ENCODE measurements at regions not wholly inside any gene's neighbourhood (a gene's known extent, or its start where the extent isn't known, plus 50 kb on each side); places are given as distances from the start of the nearest gene placed in this dataset.

- WGBS, 3 donors = 72 to 84% (median 80%) methylated on average over 1 of the region's 1 CpG
- Histone ChIP-seq H3K27me3 (no peaks in the 10 kb centered on the region), H3K4me1 (ENCODE audit: insufficient read depth) (no peaks in the 10 kb centered on the region)
Measured at GRCh38 chr11:111035746-111036145, 209.8 kb upstream of the POU2AF2 start.

GRCh38 chr11:111026241-111026640 is 219.3 kb upstream of the POU2AF2 start:
- Histone ChIP-seq H3K36me3 (no peaks in the 10 kb centered on the region), H3K9me3 (no peaks in the 10 kb centered on the region), H3K27me3 (no peaks in the 10 kb centered on the region), H3K27ac (no peak overlapping the region), H3K4me1 (ENCODE audit: insufficient read depth) (no peaks in the 10 kb centered on the region), H3K4me3 (no peak overlapping the region)
- intact Hi-C loops (cut with DNase I) = no loop called here
- TF ChIP-seq EP300 (IDR thresholded peaks at IDR 0.05) = no peak
- TF ChIP-seq POLR2A (IDR thresholded peaks at IDR 0.05) = no peak
- TF ChIP-seq, protein P1, sequence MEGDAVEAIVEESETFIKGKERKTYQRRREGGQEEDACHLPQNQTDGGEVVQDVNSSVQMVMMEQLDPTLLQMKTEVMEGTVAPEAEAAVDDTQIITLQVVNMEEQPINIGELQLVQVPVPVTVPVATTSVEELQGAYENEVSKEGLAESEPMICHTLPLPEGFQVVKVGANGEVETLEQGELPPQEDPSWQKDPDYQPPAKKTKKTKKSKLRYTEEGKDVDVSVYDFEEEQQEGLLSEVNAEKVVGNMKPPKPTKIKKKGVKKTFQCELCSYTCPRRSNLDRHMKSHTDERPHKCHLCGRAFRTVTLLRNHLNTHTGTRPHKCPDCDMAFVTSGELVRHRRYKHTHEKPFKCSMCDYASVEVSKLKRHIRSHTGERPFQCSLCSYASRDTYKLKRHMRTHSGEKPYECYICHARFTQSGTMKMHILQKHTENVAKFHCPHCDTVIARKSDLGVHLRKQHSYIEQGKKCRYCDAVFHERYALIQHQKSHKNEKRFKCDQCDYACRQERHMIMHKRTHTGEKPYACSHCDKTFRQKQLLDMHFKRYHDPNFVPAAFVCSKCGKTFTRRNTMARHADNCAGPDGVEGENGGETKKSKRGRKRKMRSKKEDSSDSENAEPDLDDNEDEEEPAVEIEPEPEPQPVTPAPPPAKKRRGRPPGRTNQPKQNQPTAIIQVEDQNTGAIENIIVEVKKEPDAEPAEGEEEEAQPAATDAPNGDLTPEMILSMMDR (IDR thresholded peaks at IDR 0.05) = no peak
- DNase-seq = no peak

More at GRCh38 chr11:111035746-111036145, 209.8 kb upstream of the POU2AF2 start:
- no peaks in the 10 kb centered on the region for H3K9me3 ChIP-seq
- TF ChIP-seq EP300 (IDR thresholded peaks at IDR 0.05) (no peak), POLR2A (IDR thresholded peaks at IDR 0.05) (no peak)
- TF ChIP-seq, protein P1 (IDR thresholded peaks at IDR 0.05) = no peak
- intact Hi-C loops (cut with DNase I) = loop anchor here in 1 of 4 donors (1.0 kb wide), 1 partner anchor 25 kb away; no protein-coding TSS in a partner anchor
- no peak overlapping the region for H3K27ac ChIP-seq
- DNase-seq = no peak
- H3K4me3 ChIP-seq = no peak overlapping the region
- no peaks in the 10 kb centered on the region for H3K36me3 ChIP-seq

- 89 to 93% (median 93%) methylated on average over 5 of the region's 5 CpGs for WGBS, 3 donors
- no peak for DNase-seq
- Histone ChIP-seq H3K27me3 (no peaks in the 10 kb centered on the region), H3K36me3 (no peaks in the 10 kb centered on the region), H3K9me3 (no peaks in the 10 kb centered on the region), H3K4me1 (ENCODE audit: insufficient read depth) (no peaks in the 10 kb centered on the region), H3K4me3 (no peak overlapping the region), H3K27ac (no peak overlapping the region)
- intact Hi-C loops (cut with DNase I) = no loop called here
- TF ChIP-seq EP300 (IDR thresholded peaks at IDR 0.05) = no peak
- TF ChIP-seq, protein P1 (IDR thresholded peaks at IDR 0.05) = no peak
- TF ChIP-seq POLR2A (IDR thresholded peaks at IDR 0.05) = no peak
Measured at GRCh38 chr11:111021131-111021530, 224.4 kb upstream of the POU2AF2 start.

- Histone ChIP-seq H3K27ac (no peak overlapping the region), H3K4me3 (no peak overlapping the region), H3K27me3 (no peaks in the 10 kb centered on the region), H3K36me3 (no peaks in the 10 kb centered on the region), H3K4me1 (ENCODE audit: insufficient read depth) (no peaks in the 10 kb centered on the region), H3K9me3 (no peaks in the 10 kb centered on the region)
- TF ChIP-seq, protein P1 (IDR thresholded peaks at IDR 0.05) = no peak
- TF ChIP-seq POLR2A (IDR thresholded peaks at IDR 0.05) (no peak), EP300 (IDR thresholded peaks at IDR 0.05) (no peak)
- WGBS, 3 donors = 59 to 68% (median 60%) methylated on average over 10 of the region's 10 CpGs
- DNase-seq = no peak
- intact Hi-C loops (cut with DNase I) = no loop called here
Measured at GRCh38 chr11:111019871-111020670, 225.5 kb upstream of the POU2AF2 start.
